ENCODE measurements at regions not wholly inside any gene's neighbourhood (a gene's known extent, or its start where the extent isn't known, plus 50 kb on each side); places are given as distances from the start of the nearest gene placed in this dataset.

GRCh38 chr2:57386305-57386704 lies 660.3 kb upstream of the VRK2 start:
- Histone ChIP-seq H3K4me3 (no peak overlapping the region), H3K36me3 (no peaks in the 10 kb centered on the region), H3K9me3 (no peaks in the 10 kb centered on the region), H3K27ac (no peak overlapping the region), H3K27me3 (no peaks in the 10 kb centered on the region), H3K4me1 (ENCODE audit: insufficient read depth) (no peaks in the 10 kb centered on the region)
- no peak for DNase-seq
- intact Hi-C loops (cut with DNase I) = no loop called here
- TF ChIP-seq POLR2A (IDR thresholded peaks at IDR 0.05) (no peak), CTCF (IDR thresholded peaks at IDR 0.05) (no peak), EP300 (IDR thresholded peaks at IDR 0.05) (no peak)

- 83 to 86% (median 84%) methylated on average over 9 of the region's 9 CpGs for WGBS, 3 donors
- Histone ChIP-seq H3K4me3 (no peak overlapping the region), H3K9me3 (no peaks in the 10 kb centered on the region), H3K4me1 (ENCODE audit: insufficient read depth) (no peaks in the 10 kb centered on the region), H3K27me3 (no peaks in the 10 kb centered on the region), H3K27ac (no peak overlapping the region), H3K36me3 (no peaks in the 10 kb centered on the region)
- no peak for DNase-seq
- TF ChIP-seq CTCF (IDR thresholded peaks at IDR 0.05) (no peak), EP300 (IDR thresholded peaks at IDR 0.05) (no peak), POLR2A (IDR thresholded peaks at IDR 0.05) (no peak)
- intact Hi-C loops (cut with DNase I) = loop anchor here in 1 of 4 donors (10.0 kb wide), 1 partner anchor 1022 kb away; no protein-coding TSS in a partner anchor
Measured at GRCh38 chr2:57396355-57397098, 650.1 kb upstream of the VRK2 start.

- no peaks in the 10 kb centered on the region for H3K4me1 ChIP-seq (ENCODE audit: insufficient read depth)
- no peak overlapping the region for H3K27ac ChIP-seq
- TF ChIP-seq POLR2A (IDR thresholded peaks at IDR 0.05) (no peak), EP300 (IDR thresholded peaks at IDR 0.05) (no peak), CTCF (IDR thresholded peaks at IDR 0.05) (no peak)
- no peaks in the 10 kb centered on the region for H3K9me3 ChIP-seq
- no peak overlapping the region for H3K4me3 ChIP-seq
- WGBS, 3 donors = 92 to 95% (median 93%) methylated on average over 19 to 20 of the region's 20 CpGs
- no peaks in the 10 kb centered on the region for H3K27me3 ChIP-seq
- intact Hi-C loops (cut with DNase I) = loop anchor here in 1 of 4 donors (10.0 kb wide), 1 partner anchor 1023 kb away; no protein-coding TSS in a partner anchor
- DNase-seq = no peak
- no peaks in the 10 kb centered on the region for H3K36me3 ChIP-seq
Measured at GRCh38 chr2:57397550-57398360, 648.9 kb upstream of the VRK2 start.

- intact Hi-C loops (cut with DNase I) = loop anchor here in 1 of 4 donors (10.0 kb wide), 1 partner anchor 1024 kb away; no protein-coding TSS in a partner anchor
- Histone ChIP-seq H3K27ac (no peak overlapping the region), H3K4me1 (ENCODE audit: insufficient read depth) (no peaks in the 10 kb centered on the region), H3K4me3 (no peak overlapping the region), H3K36me3 (no peaks in the 10 kb centered on the region), H3K27me3 (no peaks in the 10 kb centered on the region), H3K9me3 (no peaks in the 10 kb centered on the region)
- 81 to 95% (median 82%) methylated on average over 5 of the region's 5 CpGs for WGBS, 3 donors
- TF ChIP-seq CTCF (IDR thresholded peaks at IDR 0.05) (no peak), EP300 (IDR thresholded peaks at IDR 0.05) (no peak), POLR2A (IDR thresholded peaks at IDR 0.05) (no peak)
- no peak for DNase-seq
Measured at GRCh38 chr2:57399057-57399456, 647.5 kb upstream of the VRK2 start.

All from ovary (tissue), 7 donors.